Neural progenitor cell (in vitro differentiated cells): ENCODE measurements at regions not wholly inside any gene's neighbourhood (a gene's known extent, or its start where the extent isn't known, plus 50 kb on each side); places are given as distances from the start of the nearest gene placed in this dataset.

Source experiments
- CTCF ChIP-seq: fragments of 200-600 bp; sonication (generic); IDR thresholded peaks from 2 replicates; pipeline ENCODE4 v1.5.1; 2017; ENCODE audit warnings: antibody characterized with exemption, mild to moderate bottlenecking
- EZH2 ChIP-seq: fragments of 200-600 bp; sonication (generic); IDR thresholded peaks from 2 replicates; pipeline ENCODE4 v1.6.1; 2017; ENCODE audit warnings: antibody characterized with exemption, mild to moderate bottlenecking, moderate library complexity

GRCh38 chr18:10351858-10352257, 102.6 kb upstream of the APCDD1 start:
- TF ChIP-seq EZH2 (no peak), CTCF (no peak)
